SU-DHL-6 (cell line): ENCODE measurements at regions not wholly inside any gene's neighbourhood (a gene's known extent, or its start where the extent isn't known, plus 50 kb on each side); places are given as distances from the start of the nearest gene placed in this dataset.

ENCODE experiments used
- H2AFZ ChIP-seq: fragments of 200-600 bp; sonication (generic); 2 replicates; pipeline ENCODE4 v1.6.1; 2014; ENCODE audit warnings: low read depth, mild to moderate bottlenecking, moderate library complexity, mixed read lengths, antibody characterized with exemption, low read length; ENCODE audit not compliant: severe bottlenecking
- H3F3A ChIP-seq: fragments of 200-600 bp; shearing (Covaris generic); 2 replicates; pipeline ENCODE4 v1.6.0; 2016; ENCODE audit warnings: antibody characterized with exemption, mild to moderate bottlenecking; ENCODE audit not compliant: insufficient read depth
- H3K27ac ChIP-seq: fragments of 200-600 bp; sonication (generic); 2 replicates; pipeline ENCODE4 v1.5.1; 2016; ENCODE audit warnings: low read depth, mild to moderate bottlenecking, low read length, moderate library complexity, mixed read lengths
- H3K27me3 ChIP-seq: fragments of 200-600 bp; sonication (generic), shearing (Covaris generic); 2 replicates; pipeline ENCODE4 v1.6.0; 2014; ENCODE audit warnings: mild to moderate bottlenecking, low read length
- H3K36me3 ChIP-seq: fragments of 200-600 bp; sonication (generic); 2 replicates; pipeline ENCODE4 v1.6.1; 2014; ENCODE audit warnings: mild to moderate bottlenecking, low read length, mixed read lengths
- H3K4me2 ChIP-seq: fragments of 300-600, 200-600 bp; shearing (Covaris generic), sonication (generic); 2 replicates; pipeline ENCODE4 v1.6.0; 2014; ENCODE audit warnings: low read length, low read depth, mild to moderate bottlenecking; ENCODE audit not compliant: poor library complexity, severe bottlenecking
- H3K4me3 ChIP-seq: fragments of 200-600 bp; sonication (generic); 2 replicates; pipeline ENCODE4 v1.5.1; 2014; ENCODE audit warnings: antibody characterized with exemption, low read length, mild to moderate bottlenecking, mixed read lengths; ENCODE audit not compliant: insufficient read depth, poor library complexity, severe bottlenecking
- H3K79me2 ChIP-seq: fragments of 200-600 bp; sonication (generic); 2 replicates; pipeline ENCODE4 v1.6.1; 2014; ENCODE audit warnings: mild to moderate bottlenecking, low read length, moderate library complexity; ENCODE audit not compliant: insufficient read depth
- H3K9ac ChIP-seq: fragments of 200-600 bp; sonication (generic); 2 replicates; pipeline ENCODE4 v1.7.0; 2014; ENCODE audit warnings: mild to moderate bottlenecking, low read length
- H3K9me2 ChIP-seq: fragments of 200-600 bp; sonication (generic); replicated peaks from 2 replicates; pipeline ENCODE4 v1.6.1; 2014; ENCODE audit warnings: low read length; ENCODE audit not compliant: insufficient read depth
- H3K9me3 ChIP-seq: fragments of 200-600 bp; sonication (generic); 2 replicates; pipeline ENCODE4 v1.6.1; 2014; ENCODE audit warnings: low read length, mixed read lengths; ENCODE audit not compliant: insufficient read depth
- H4K20me1 ChIP-seq: fragments of 200-600 bp; sonication (generic); 2 replicates; pipeline ENCODE4 v1.6.1; 2014; ENCODE audit warnings: low read depth, mild to moderate bottlenecking, antibody characterized with exemption, low read length, moderate library complexity, mixed read lengths
- CTCF ChIP-seq: fragments of 200-600 bp; sonication (generic); IDR thresholded peaks from one replicate; pipeline ENCODE4 v1.5.1; 2017; ENCODE audit warnings: antibody characterized with exemption, mild to moderate bottlenecking, low read length, moderate library complexity; ENCODE audit not compliant: insufficient read depth, poor library complexity, severe bottlenecking
- EZH2phosphoT487 ChIP-seq: fragments of 200-600 bp; sonication (generic), shearing (Covaris generic); conservative IDR thresholded peaks from 2 replicates; pipeline ENCODE4 v1.6.1; 2018; ENCODE audit warnings: mild to moderate bottlenecking, antibody characterized with exemption, low read length, moderate library complexity, mixed read lengths

- TF ChIP-seq CTCF (peak; percentile 68), EZH2phosphoT487 (no peak)
- Histone ChIP-seq H3K27ac (no peak overlapping the region), H3K4me2 (no peak overlapping the region), H3K9me2 (no peaks in the 10 kb centered on the region), H3K27me3 (no peaks in the 10 kb centered on the region), H2AFZ (no peak overlapping the region), H3K36me3 (no peaks in the 10 kb centered on the region), H3F3A (no peaks in the 10 kb centered on the region), H3K79me2 (no peaks in the 10 kb centered on the region), H3K9ac (no peak overlapping the region), H4K20me1 (no peaks in the 10 kb centered on the region), H3K4me3 (no peak overlapping the region), H3K9me3 (no peaks in the 10 kb centered on the region)
Observed at GRCh38 chr1:30232288-30232899, 491.0 kb downstream of the MATN1 start.

DNA sequence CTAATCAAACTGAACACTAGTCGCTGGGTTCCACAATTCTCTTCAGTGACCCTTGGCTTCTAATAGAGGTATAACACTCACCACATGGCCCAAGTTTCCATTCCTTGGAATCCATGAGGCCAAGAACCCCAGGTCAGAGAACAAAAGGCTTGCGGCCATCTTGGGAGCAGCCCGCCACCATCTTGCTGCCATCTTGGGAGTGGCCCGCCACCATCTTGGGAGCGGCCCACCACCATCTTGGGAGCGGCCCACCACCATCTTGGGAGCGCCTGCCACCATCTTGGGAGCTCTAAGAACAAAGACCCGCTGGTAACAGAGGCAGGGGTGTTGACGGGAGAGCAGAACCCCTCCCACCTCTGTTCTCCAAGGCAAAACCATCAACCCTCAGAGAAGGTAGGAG is 493.4 kb downstream of the MATN1 start:
- no peak overlapping the region for H3K4me2 ChIP-seq
- H3K9me3 ChIP-seq = no peaks in the 10 kb centered on the region
- no peak overlapping the region for H3K9ac ChIP-seq
- no peaks in the 10 kb centered on the region for H4K20me1 ChIP-seq
- H3K4me3 ChIP-seq = no peak overlapping the region
- no peaks in the 10 kb centered on the region for H3K27me3 ChIP-seq
- H3K36me3 ChIP-seq = no peaks in the 10 kb centered on the region
- no peak overlapping the region for H2AFZ ChIP-seq
- no peaks in the 10 kb centered on the region for H3K9me2 ChIP-seq
- TF ChIP-seq EZH2phosphoT487 (no peak), CTCF (no peak)
- H3F3A ChIP-seq = no peaks in the 10 kb centered on the region
- no peak overlapping the region for H3K27ac ChIP-seq
- H3K79me2 ChIP-seq = no peaks in the 10 kb centered on the region

GRCh38 chr1:30229557-30229956 is 493.8 kb downstream of the MATN1 start:
- H3K9me3 ChIP-seq = no peaks in the 10 kb centered on the region
- no peaks in the 10 kb centered on the region for H3K9me2 ChIP-seq
- H2AFZ ChIP-seq = no peak overlapping the region
- H3K36me3 ChIP-seq = no peaks in the 10 kb centered on the region
- no peak overlapping the region for H3K4me2 ChIP-seq
- H3K9ac ChIP-seq = no peak overlapping the region
- H4K20me1 ChIP-seq = no peaks in the 10 kb centered on the region
- no peaks in the 10 kb centered on the region for H3K79me2 ChIP-seq
- no peaks in the 10 kb centered on the region for H3F3A ChIP-seq
- no peaks in the 10 kb centered on the region for H3K27me3 ChIP-seq
- H3K4me3 ChIP-seq = no peak overlapping the region
- H3K27ac ChIP-seq = no peak overlapping the region
- no peak for TF ChIP-seq EZH2phosphoT487
- no peak for TF ChIP-seq CTCF
